Tibial nerve (tissue), 3 donors: ENCODE measurements at regions not wholly inside any gene's neighbourhood (a gene's known extent, or its start where the extent isn't known, plus 50 kb on each side); places are given as distances from the start of the nearest gene placed in this dataset.

Experiments used
- POLR2A ChIP-seq, 2 donors: fragments of 450-650 bp; IDR thresholded peaks; one replicate each; pipeline ENCODE4 v1.6.1; 2017; ENCODE audit warnings: antibody characterized with exemption in 2 of 2, mild to moderate bottlenecking in 2 of 2, moderate library complexity in 2 of 2
- TF ChIP-seq, protein P1 (sequence below), 5 experiments: fragments of 200-600 bp in 3 of 5; fragments of 450-650 bp in 2 of 5; sonication (generic) in 3 of 5; IDR thresholded peaks; one replicate each; pipeline ENCODE4 v1.5.1; 2016 to 2019; ENCODE audit warnings: antibody characterized with exemption in 5 of 5, mild to moderate bottlenecking in 3 of 5, moderate library complexity in 2 of 5

DNA sequence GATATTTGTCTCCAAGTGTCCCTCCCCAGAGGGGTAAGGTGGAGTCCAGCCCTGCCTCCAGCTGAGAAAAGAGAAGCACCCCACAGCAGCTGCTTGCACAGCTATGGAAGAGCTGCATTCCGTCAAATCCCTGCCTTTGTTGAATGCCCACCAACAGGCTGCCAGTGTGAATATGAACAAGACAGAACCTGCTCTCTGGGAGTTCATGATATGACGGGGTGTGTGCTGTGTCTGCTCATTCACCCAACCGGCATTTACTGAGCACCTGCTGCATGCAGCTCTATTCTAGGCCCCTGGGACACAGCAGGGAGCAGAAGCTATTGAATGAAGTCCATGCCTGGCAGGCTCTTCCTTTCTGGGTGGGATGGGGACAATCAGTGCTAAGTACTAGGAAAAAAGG, 238.8 kb downstream of the GADD45G start:
- TF ChIP-seq, protein P1, sequence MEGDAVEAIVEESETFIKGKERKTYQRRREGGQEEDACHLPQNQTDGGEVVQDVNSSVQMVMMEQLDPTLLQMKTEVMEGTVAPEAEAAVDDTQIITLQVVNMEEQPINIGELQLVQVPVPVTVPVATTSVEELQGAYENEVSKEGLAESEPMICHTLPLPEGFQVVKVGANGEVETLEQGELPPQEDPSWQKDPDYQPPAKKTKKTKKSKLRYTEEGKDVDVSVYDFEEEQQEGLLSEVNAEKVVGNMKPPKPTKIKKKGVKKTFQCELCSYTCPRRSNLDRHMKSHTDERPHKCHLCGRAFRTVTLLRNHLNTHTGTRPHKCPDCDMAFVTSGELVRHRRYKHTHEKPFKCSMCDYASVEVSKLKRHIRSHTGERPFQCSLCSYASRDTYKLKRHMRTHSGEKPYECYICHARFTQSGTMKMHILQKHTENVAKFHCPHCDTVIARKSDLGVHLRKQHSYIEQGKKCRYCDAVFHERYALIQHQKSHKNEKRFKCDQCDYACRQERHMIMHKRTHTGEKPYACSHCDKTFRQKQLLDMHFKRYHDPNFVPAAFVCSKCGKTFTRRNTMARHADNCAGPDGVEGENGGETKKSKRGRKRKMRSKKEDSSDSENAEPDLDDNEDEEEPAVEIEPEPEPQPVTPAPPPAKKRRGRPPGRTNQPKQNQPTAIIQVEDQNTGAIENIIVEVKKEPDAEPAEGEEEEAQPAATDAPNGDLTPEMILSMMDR (IDR thresholded peaks at IDR 0.05), result no peak
- no peak for TF ChIP-seq POLR2A (IDR thresholded peaks at IDR 0.05)
